ENCODE measurements at regions not wholly inside any gene's neighbourhood (a gene's known extent, or its start where the extent isn't known, plus 50 kb on each side); places are given as distances from the start of the nearest gene placed in this dataset.

- no peak overlapping the region for H2BK20ac ChIP-seq (ENCODE audit: low read length)
- no peak overlapping the region for H2AFZ ChIP-seq (ENCODE audit: low read length)
- H3K36me3 ChIP-seq (ENCODE audit: control insufficient read depth in 2 of 4, insufficient read depth in 4 of 4, low read length in 3 of 4), result no peaks in the 10 kb centered on the region
- DNase-seq (ENCODE audit: low read depth in 1 of 2, low spot score in 2 of 2) (no peak), FAIRE-seq (no peak)
- H2BK5ac ChIP-seq (ENCODE audit: low read depth, low read length), result no peak overlapping the region
- H3K23ac ChIP-seq (ENCODE audit: insufficient read length), result no peak overlapping the region
- H3K4me2 ChIP-seq (ENCODE audit: insufficient read depth in 1 of 2, low read depth in 2 of 2, low read length in 2 of 2), result no peak overlapping the region
- no peak overlapping the region for H2AK5ac ChIP-seq (ENCODE audit: low read depth, low read length)
- POLR2A ChIA-PET (ENCODE audit: partially characterized antibody), result no interaction called here
- no peaks in the 10 kb centered on the region for H3K4me1 ChIP-seq (replicated peaks in 1 of 4; ENCODE audit: control insufficient read depth in 3 of 4, insufficient read depth in 4 of 4, low read length in 3 of 4)
- no peak overlapping the region for H4K91ac ChIP-seq (replicated peaks; ENCODE audit: insufficient read length, low read length)
- no peak overlapping the region for H3K27ac ChIP-seq (ENCODE audit: low read depth, low read length)
- no peaks in the 10 kb centered on the region for H3K27me3 ChIP-seq (replicated peaks in 1 of 4; ENCODE audit: control insufficient read depth in 3 of 4, extremely low read depth in 1 of 4, insufficient read depth in 3 of 4, low read length in 3 of 4)
- H3K9me3 ChIP-seq (ENCODE audit: insufficient read depth in 2 of 2, low read depth in 1 of 2, low read length in 1 of 2), result peaks cover 68 to 75% of the 10 kb centered on the region in 2 experiments
- H3K23me2 ChIP-seq (ENCODE audit: low read depth, low read length), result no peaks in the 10 kb centered on the region
- no peak overlapping the region for H3K9ac ChIP-seq (replicated peaks in 1 of 4; ENCODE audit: extremely low read depth in 1 of 4, low read depth in 3 of 4, low read length in 3 of 4)
- H3K79me2 ChIP-seq (ENCODE audit: control insufficient read depth in 1 of 2, insufficient read depth in 2 of 2, low read length in 2 of 2), result no peaks in the 10 kb centered on the region
- no peak overlapping the region for H2BK12ac ChIP-seq (ENCODE audit: low read depth, low read length)
- no peak overlapping the region for H3K4me3 ChIP-seq (ENCODE audit: extremely low read depth in 1 of 4, insufficient read depth in 2 of 4, low read depth in 3 of 4, low read length in 4 of 4)
- no peak overlapping the region for H3K18ac ChIP-seq (ENCODE audit: extremely low read depth, low read length)
- CTCF ChIA-PET (ENCODE audit: partially characterized antibody), result interaction anchor here (0.6 kb wide), 1 partner anchor 8 kb away, joined by 3 read pairs; no protein-coding TSS in a partner anchor
- no peak for TF ChIP-seq E2F6 (IDR thresholded peaks at IDR 0.05)
- no peak for TF ChIP-seq HDAC6 (IDR thresholded peaks at IDR 0.05; ENCODE audit: low read depth, low read length)
- TF ChIP-seq TEAD4 (IDR thresholded peaks at IDR 0.05; ENCODE audit: low read depth, low read length), result no peak
- TF ChIP-seq SIX5 (IDR thresholded peaks at IDR 0.05; ENCODE audit: low read depth, low read length), result no peak
- TF ChIP-seq MAX (IDR thresholded peaks at IDR 0.05), result no peak
- no peak for TF ChIP-seq BCL11A (IDR thresholded peaks at IDR 0.05; ENCODE audit: low read depth in 2 of 2, low read length in 2 of 2)
- no peak for TF ChIP-seq NANOG (IDR thresholded peaks at IDR 0.05; ENCODE audit: insufficient read depth, low read depth, low read length, poor library complexity, severe bottlenecking)
- no peak for TF ChIP-seq RNF2 (IDR thresholded peaks at IDR 0.05; ENCODE audit: borderline replicate concordance, low read depth, low read length, missing control alignments, poor library complexity, severe bottlenecking)
- H4K5ac ChIP-seq (ENCODE audit: insufficient read length, low read depth, low read length), result no peak overlapping the region
- no peak overlapping the region for H3K4ac ChIP-seq (replicated peaks; ENCODE audit: insufficient read length, low read depth, low read length)
- H4K20me1 ChIP-seq (replicated peaks in 1 of 2; ENCODE audit: control insufficient read depth in 1 of 2, insufficient read depth in 2 of 2, low read length in 2 of 2), result no peaks in the 10 kb centered on the region
- H3K79me1 ChIP-seq (ENCODE audit: low read depth, low read length), result no peaks in the 10 kb centered on the region
- H3K56ac ChIP-seq (replicated peaks; ENCODE audit: insufficient read length, low read depth, low read length), result no peak overlapping the region
- no peak overlapping the region for H2BK15ac ChIP-seq (ENCODE audit: low read length)
- no peak overlapping the region for H2BK120ac ChIP-seq (replicated peaks; ENCODE audit: low read depth, low read length)
- WGBS, 2 experiments (ENCODE audit: extremely low coverage in 1 of 2, insufficient coverage in 1 of 2, insufficient read length in 1 of 2, insufficient replicate concordance in 2 of 2, low coverage in 1 of 2, low lambda C conversion rate in 2 of 2, missing lambda C conversion rate in 1 of 2), result 74% methylated on average over 4 of the region's 4 CpGs; no CpG with 5 or more reads in 1 of the 2 experiments
- no peak overlapping the region for H3K14ac ChIP-seq (ENCODE audit: insufficient read length)
- H4K8ac ChIP-seq (ENCODE audit: extremely low read depth, insufficient read depth, low read length), result no peak overlapping the region
Measured at GRCh38 chr14:106062502-106063272, 536.3 kb downstream of the TMEM121 start.

Measured in H1 (cell line).